ENCODE measurements at regions not wholly inside any gene's neighbourhood (a gene's known extent, or its start where the extent isn't known, plus 50 kb on each side); places are given as distances from the start of the nearest gene placed in this dataset.

- H3K4me1 ChIP-seq (ENCODE audit: insufficient read depth) = no peaks in the 10 kb centered on the region
- H3K27ac ChIP-seq (ENCODE audit: low read depth) = no peak overlapping the region
- no peaks in the 10 kb centered on the region for H3K36me3 ChIP-seq (ENCODE audit: insufficient read depth)
- 72% methylated on average over 1 of the region's 1 CpG for WGBS
- no peak overlapping the region for H3K4me3 ChIP-seq (ENCODE audit: low read depth, low read length)
- no peak for DNase-seq (ENCODE audit: extremely low spot score)
Observed at GRCh38 chr12:76268267-76268666, 79.9 kb downstream of the BBS10 start.

DNA sequence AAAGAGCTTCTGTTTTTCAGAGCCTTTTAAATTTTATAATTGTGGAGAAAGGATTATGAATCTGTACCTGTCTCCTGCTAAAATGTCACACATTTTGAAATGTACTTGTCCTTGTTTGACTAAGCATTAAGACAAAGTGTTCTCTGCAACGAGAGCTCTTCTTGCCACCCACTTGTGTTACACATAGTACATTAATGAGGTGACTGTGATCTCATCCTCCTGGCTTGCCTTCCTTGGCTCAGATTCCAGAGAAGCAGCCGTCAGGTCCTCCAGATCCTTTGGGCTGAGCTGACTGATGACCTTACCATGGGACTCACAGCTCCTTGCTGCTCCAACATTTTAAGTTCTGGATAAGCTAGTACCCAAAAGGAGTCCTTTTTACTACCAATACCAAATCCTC lies 81.4 kb downstream of the BBS10 start:
- 25% methylated on average over 2 of the region's 2 CpGs for WGBS
- Histone ChIP-seq H3K27ac (ENCODE audit: low read depth) (no peak overlapping the region), H3K4me1 (ENCODE audit: insufficient read depth) (no peaks in the 10 kb centered on the region), H3K4me3 (ENCODE audit: low read depth, low read length) (no peak overlapping the region), H3K36me3 (ENCODE audit: insufficient read depth) (no peaks in the 10 kb centered on the region)
- no peak for DNase-seq (ENCODE audit: extremely low spot score)

- no peak overlapping the region for H3K4me3 ChIP-seq (ENCODE audit: low read depth, low read length)
- WGBS = 63% methylated on average over 3 of the region's 3 CpGs
- no peaks in the 10 kb centered on the region for H3K4me1 ChIP-seq (ENCODE audit: insufficient read depth)
- no peak overlapping the region for H3K27ac ChIP-seq (ENCODE audit: low read depth)
- no peak for DNase-seq (ENCODE audit: extremely low spot score)
- H3K36me3 ChIP-seq (ENCODE audit: insufficient read depth) = no peaks in the 10 kb centered on the region
Observed at GRCh38 chr12:76265424-76266180, 82.6 kb downstream of the BBS10 start.

GRCh38 chr12:76264611-76265012 lies 83.6 kb downstream of the BBS10 start:
- H3K27ac ChIP-seq (ENCODE audit: low read depth) = no peak overlapping the region
- DNase-seq (ENCODE audit: extremely low spot score) = no peak
- H3K4me3 ChIP-seq (ENCODE audit: low read depth, low read length) = no peak overlapping the region
- H3K4me1 ChIP-seq (ENCODE audit: insufficient read depth) = no peaks in the 10 kb centered on the region
- no peaks in the 10 kb centered on the region for H3K36me3 ChIP-seq (ENCODE audit: insufficient read depth)

GRCh38 chr12:76263696-76264095 lies 84.5 kb downstream of the BBS10 start:
- Histone ChIP-seq H3K4me1 (ENCODE audit: insufficient read depth) (no peaks in the 10 kb centered on the region), H3K4me3 (ENCODE audit: low read depth, low read length) (no peak overlapping the region), H3K27ac (ENCODE audit: low read depth) (no peak overlapping the region), H3K36me3 (ENCODE audit: insufficient read depth) (no peaks in the 10 kb centered on the region)
- no peak for DNase-seq (ENCODE audit: extremely low spot score)
- 82% methylated on average over 7 of the region's 7 CpGs for WGBS

DNA sequence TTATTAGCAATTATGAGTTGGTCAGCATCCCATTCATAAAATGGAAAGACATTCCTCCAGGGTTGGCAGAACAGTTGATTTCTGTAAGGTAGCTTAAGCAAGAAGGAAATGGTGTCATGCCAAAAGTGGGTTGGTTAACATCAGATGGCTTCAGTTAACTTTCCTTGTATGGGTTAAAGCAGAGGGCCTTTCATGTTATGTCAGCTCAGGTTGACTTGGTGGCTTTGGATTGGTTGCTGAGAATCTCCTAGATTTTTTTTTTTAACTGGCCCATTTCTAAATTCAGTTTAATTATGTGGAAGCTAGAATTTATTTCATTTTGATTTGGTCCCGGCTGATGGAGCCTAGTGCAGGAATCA lies 87.8 kb downstream of the BBS10 start:
- Histone ChIP-seq H3K27ac (ENCODE audit: low read depth) (no peak overlapping the region), H3K36me3 (ENCODE audit: insufficient read depth) (no peaks in the 10 kb centered on the region), H3K4me1 (ENCODE audit: insufficient read depth) (no peaks in the 10 kb centered on the region), H3K4me3 (ENCODE audit: low read depth, low read length) (no peak overlapping the region)
- DNase-seq (ENCODE audit: extremely low spot score) = no peak
- 78% methylated on average over 1 of the region's 1 CpG for WGBS

DNA sequence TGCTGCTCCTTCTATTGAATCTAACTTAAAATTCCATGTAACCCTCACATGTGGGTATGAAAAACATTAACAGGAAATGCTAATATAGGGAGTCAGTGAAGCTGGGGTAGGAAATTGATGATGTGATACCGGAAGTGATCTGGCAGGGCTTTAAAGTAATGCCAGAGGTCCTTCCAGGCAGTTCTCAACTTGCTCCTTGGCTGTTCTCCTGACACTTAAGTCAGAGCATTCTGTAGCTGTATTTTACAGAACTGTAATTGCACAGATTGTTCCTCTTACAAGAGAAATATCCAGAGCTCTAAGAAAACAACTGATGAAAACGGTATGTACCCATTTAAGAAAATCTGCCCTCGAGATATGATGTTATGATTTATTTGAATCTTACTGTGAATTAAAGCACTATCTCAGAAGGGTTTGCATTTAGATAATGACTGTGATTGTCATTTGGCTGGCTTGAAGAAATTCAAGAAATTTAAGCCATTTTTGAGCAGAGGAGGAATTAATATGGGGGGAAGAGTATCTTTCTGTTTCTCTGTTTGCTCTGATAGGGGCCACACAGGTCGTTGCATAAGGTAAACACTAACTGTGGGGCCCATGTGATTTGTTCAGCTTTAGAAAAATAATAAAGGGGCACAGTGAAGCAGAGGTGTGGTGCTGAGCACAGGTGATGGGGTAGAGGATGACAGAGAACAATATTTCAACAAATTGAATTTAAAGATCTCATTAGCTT lies 88.4 kb downstream of the BBS10 start:
- Histone ChIP-seq H3K36me3 (ENCODE audit: insufficient read depth) (no peaks in the 10 kb centered on the region), H3K4me1 (ENCODE audit: insufficient read depth) (no peaks in the 10 kb centered on the region), H3K4me3 (ENCODE audit: low read depth, low read length) (no peak overlapping the region), H3K27ac (ENCODE audit: low read depth) (no peak overlapping the region)
- DNase-seq (ENCODE audit: extremely low spot score) = no peak
- 20% methylated on average over 4 of the region's 4 CpGs for WGBS

GRCh38 chr12:76259106-76259505 lies 89.1 kb downstream of the BBS10 start:
- Histone ChIP-seq H3K36me3 (ENCODE audit: insufficient read depth) (no peaks in the 10 kb centered on the region), H3K27ac (ENCODE audit: low read depth) (no peak overlapping the region), H3K4me3 (ENCODE audit: low read depth, low read length) (no peak overlapping the region), H3K4me1 (ENCODE audit: insufficient read depth) (no peaks in the 10 kb centered on the region)
- DNase-seq (ENCODE audit: extremely low spot score) = no peak
- WGBS = 50% methylated on average over 1 of the region's 1 CpG

GRCh38 chr12:76256904-76257303 lies 91.3 kb downstream of the BBS10 start:
- Histone ChIP-seq H3K4me3 (ENCODE audit: low read depth, low read length) (no peak overlapping the region), H3K27ac (ENCODE audit: low read depth) (no peak overlapping the region), H3K36me3 (ENCODE audit: insufficient read depth) (no peaks in the 10 kb centered on the region), H3K4me1 (ENCODE audit: insufficient read depth) (no peaks in the 10 kb centered on the region)
- WGBS = 87% methylated on average over 1 of the region's 1 CpG
- no peak for DNase-seq (ENCODE audit: extremely low spot score)

DNA sequence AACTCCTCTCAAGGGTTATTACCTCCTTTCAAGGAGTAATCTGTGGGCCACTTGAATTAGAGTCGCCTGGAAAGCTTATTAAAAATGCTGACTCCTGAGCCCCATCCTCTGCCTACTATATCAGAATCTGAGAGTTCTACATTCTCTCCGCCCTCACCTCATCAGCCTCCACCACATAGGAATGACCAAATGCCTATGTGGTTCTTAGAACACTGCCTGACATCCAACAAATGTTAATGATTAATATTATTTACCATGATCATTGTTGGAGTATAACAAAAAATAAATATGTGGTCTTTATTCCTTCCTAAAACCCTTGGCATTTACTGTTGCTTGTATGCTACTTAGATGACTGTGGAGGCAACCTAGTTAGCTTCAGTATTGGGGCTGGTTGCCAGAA lies 91.9 kb downstream of the BBS10 start:
- H3K4me1 ChIP-seq (ENCODE audit: insufficient read depth) = no peaks in the 10 kb centered on the region
- H3K36me3 ChIP-seq (ENCODE audit: insufficient read depth) = no peaks in the 10 kb centered on the region
- 91% methylated on average over 2 of the region's 2 CpGs for WGBS
- H3K27ac ChIP-seq (ENCODE audit: low read depth) = no peak overlapping the region
- no peak overlapping the region for H3K4me3 ChIP-seq (ENCODE audit: low read depth, low read length)
- no peak for DNase-seq (ENCODE audit: extremely low spot score)

DNA sequence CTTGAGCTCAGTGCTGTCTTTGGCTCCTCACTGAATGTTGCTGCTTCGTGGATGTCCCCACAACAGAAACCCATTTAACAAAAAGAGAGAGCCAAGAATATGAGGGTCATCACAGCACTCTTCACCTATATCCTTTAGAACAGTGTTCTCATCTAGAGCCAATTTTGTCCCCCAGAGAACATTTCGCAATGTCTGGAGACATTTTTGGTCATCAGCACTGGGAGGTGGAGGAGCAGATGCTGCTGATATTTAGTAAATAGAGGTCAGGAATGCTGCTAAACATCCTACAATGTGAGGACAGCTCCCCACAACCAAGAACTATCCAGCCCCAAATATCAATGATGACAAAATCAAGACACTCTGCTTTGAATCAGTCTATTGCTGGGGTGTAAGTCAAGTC lies 92.5 kb downstream of the BBS10 start:
- DNase-seq (ENCODE audit: extremely low spot score) = no peak
- Histone ChIP-seq H3K4me3 (ENCODE audit: low read depth, low read length) (no peak overlapping the region), H3K4me1 (ENCODE audit: insufficient read depth) (no peaks in the 10 kb centered on the region), H3K27ac (ENCODE audit: low read depth) (no peak overlapping the region), H3K36me3 (ENCODE audit: insufficient read depth) (no peaks in the 10 kb centered on the region)
- 80% methylated on average over 2 of the region's 2 CpGs for WGBS

DNA sequence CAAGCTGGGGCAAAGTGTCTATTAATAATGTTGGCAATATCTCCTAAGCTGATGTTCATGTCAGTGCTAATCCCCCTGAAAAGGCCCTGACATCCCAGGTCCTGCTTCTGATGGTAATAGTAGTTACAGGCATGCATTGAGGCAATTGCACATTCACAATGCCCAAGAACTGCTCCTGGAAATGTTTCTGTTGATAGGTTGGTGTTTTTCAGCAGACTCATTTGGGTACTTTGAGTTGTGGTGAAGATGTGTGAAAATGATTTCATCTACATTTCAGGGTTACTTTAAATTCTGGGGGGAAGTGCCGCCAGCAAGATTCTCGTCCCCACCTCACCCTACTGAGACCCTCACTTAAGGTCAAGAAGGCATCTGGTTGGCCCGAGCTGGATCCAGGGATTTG lies 92.9 kb downstream of the BBS10 start:
- no peak for DNase-seq (ENCODE audit: extremely low spot score)
- H3K4me1 ChIP-seq (ENCODE audit: insufficient read depth) = no peaks in the 10 kb centered on the region
- no peak overlapping the region for H3K27ac ChIP-seq (ENCODE audit: low read depth)
- no peak overlapping the region for H3K4me3 ChIP-seq (ENCODE audit: low read depth, low read length)
- H3K36me3 ChIP-seq (ENCODE audit: insufficient read depth) = no peaks in the 10 kb centered on the region
- 79% methylated on average over 3 of the region's 3 CpGs for WGBS

DNA sequence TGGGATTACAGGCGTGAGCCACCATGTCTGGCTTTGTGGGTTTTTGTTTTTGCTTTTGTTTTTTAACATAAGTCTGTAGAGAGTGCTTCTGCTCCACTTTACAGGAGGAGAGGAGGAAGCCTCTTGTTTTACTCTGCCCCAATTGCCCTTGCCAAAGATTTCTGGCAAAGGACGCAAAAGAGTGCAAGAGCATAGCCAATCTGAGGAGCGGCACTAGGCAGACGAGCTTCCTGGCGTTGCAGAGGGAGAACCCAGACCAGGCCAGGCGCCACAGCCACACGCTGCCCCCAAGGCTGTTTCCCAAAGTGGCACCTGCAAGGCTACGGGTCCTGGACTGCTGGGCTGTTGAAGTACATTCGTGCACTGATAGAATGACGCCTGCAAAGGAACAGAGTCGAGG lies 96.2 kb downstream of the BBS10 start:
- Histone ChIP-seq H3K4me3 (ENCODE audit: low read depth, low read length) (no peak overlapping the region), H3K27ac (ENCODE audit: low read depth) (no peak overlapping the region), H3K36me3 (ENCODE audit: insufficient read depth) (no peaks in the 10 kb centered on the region), H3K4me1 (ENCODE audit: insufficient read depth) (no peaks in the 10 kb centered on the region)
- WGBS = 90% methylated on average over 11 of the region's 11 CpGs
- DNase-seq (ENCODE audit: extremely low spot score) = no peak

GRCh38 chr12:76250256-76250655 lies 98.0 kb downstream of the BBS10 start:
- no peak for DNase-seq (ENCODE audit: extremely low spot score)
- no peaks in the 10 kb centered on the region for H3K36me3 ChIP-seq (ENCODE audit: insufficient read depth)
- WGBS = 53% methylated on average over 3 of the region's 3 CpGs
- H3K27ac ChIP-seq (ENCODE audit: low read depth) = no peak overlapping the region
- H3K4me1 ChIP-seq (ENCODE audit: insufficient read depth) = no peaks in the 10 kb centered on the region
- no peak overlapping the region for H3K4me3 ChIP-seq (ENCODE audit: low read depth, low read length)
